ENCODE measurements at regions not wholly inside any gene's neighbourhood (a gene's known extent, or its start where the extent isn't known, plus 50 kb on each side); places are given as distances from the start of the nearest gene placed in this dataset.

GRCh38 chr4:129748991-129749390, 653.0 kb downstream of the C4orf33 start:
- TF ChIP-seq GATA2 (IDR thresholded peaks at IDR 0.05; ENCODE audit: low read depth, low read length): no peak
- no peak for TF ChIP-seq GATA3 (IDR thresholded peaks at IDR 0.05; ENCODE audit: low read depth, low read length)

GRCh38 chr4:129751646-129752045, 655.7 kb downstream of the C4orf33 start:
- TF ChIP-seq GATA2 (IDR thresholded peaks at IDR 0.05; ENCODE audit: low read depth, low read length): no peak
- no peak for TF ChIP-seq GATA3 (IDR thresholded peaks at IDR 0.05; ENCODE audit: low read depth, low read length)

GRCh38 chr4:129783596-129783995, 687.6 kb downstream of the C4orf33 start:
- no peak for TF ChIP-seq GATA3 (IDR thresholded peaks at IDR 0.05; ENCODE audit: low read depth, low read length)
- no peak for TF ChIP-seq GATA2 (IDR thresholded peaks at IDR 0.05; ENCODE audit: low read depth, low read length)

- TF ChIP-seq GATA2 (IDR thresholded peaks at IDR 0.05; ENCODE audit: low read depth, low read length) (no peak), GATA3 (IDR thresholded peaks at IDR 0.05; ENCODE audit: low read depth, low read length) (no peak)
Measured at GRCh38 chr4:129788486-129788885, 692.5 kb downstream of the C4orf33 start.

GRCh38 chr4:129804461-129804981, 708.6 kb downstream of the C4orf33 start:
- TF ChIP-seq GATA2 (IDR thresholded peaks at IDR 0.05; ENCODE audit: low read depth, low read length): no peak
- TF ChIP-seq GATA3 (IDR thresholded peaks at IDR 0.05; ENCODE audit: low read depth, low read length): no peak

GRCh38 chr4:129806986-129807385, 711.0 kb downstream of the C4orf33 start:
- TF ChIP-seq GATA2 (IDR thresholded peaks at IDR 0.05; ENCODE audit: low read depth, low read length) (no peak), GATA3 (IDR thresholded peaks at IDR 0.05; ENCODE audit: low read depth, low read length) (no peak)

GRCh38 chr4:129808242-129808641, 712.3 kb downstream of the C4orf33 start:
- TF ChIP-seq GATA3 (IDR thresholded peaks at IDR 0.05; ENCODE audit: low read depth, low read length) (no peak), GATA2 (IDR thresholded peaks at IDR 0.05; ENCODE audit: low read depth, low read length) (no peak)

GRCh38 chr4:129821073-129821472, 725.1 kb downstream of the C4orf33 start:
- TF ChIP-seq GATA2 (IDR thresholded peaks at IDR 0.05; ENCODE audit: low read depth, low read length) (no peak), GATA3 (IDR thresholded peaks at IDR 0.05; ENCODE audit: low read depth, low read length) (no peak)

GRCh38 chr4:129821963-129822362, 726.0 kb downstream of the C4orf33 start:
- TF ChIP-seq GATA3 (IDR thresholded peaks at IDR 0.05; ENCODE audit: low read depth, low read length) (no peak), GATA2 (IDR thresholded peaks at IDR 0.05; ENCODE audit: low read depth, low read length) (no peak)

GRCh38 chr4:129822701-129823100, 726.7 kb downstream of the C4orf33 start:
- TF ChIP-seq GATA2 (IDR thresholded peaks at IDR 0.05; ENCODE audit: low read depth, low read length) (no peak), GATA3 (IDR thresholded peaks at IDR 0.05; ENCODE audit: low read depth, low read length) (no peak)

- no peak for TF ChIP-seq GATA3 (IDR thresholded peaks at IDR 0.05; ENCODE audit: low read depth, low read length)
- TF ChIP-seq GATA2 (IDR thresholded peaks at IDR 0.05; ENCODE audit: low read depth, low read length): no peak
Measured at GRCh38 chr4:129823105-129823504, 727.2 kb downstream of the C4orf33 start.

GRCh38 chr4:129829373-129829772, 733.4 kb downstream of the C4orf33 start:
- TF ChIP-seq GATA3 (IDR thresholded peaks at IDR 0.05; ENCODE audit: low read depth, low read length) (no peak), GATA2 (IDR thresholded peaks at IDR 0.05; ENCODE audit: low read depth, low read length) (no peak)

- TF ChIP-seq GATA3 (IDR thresholded peaks at IDR 0.05; ENCODE audit: low read depth, low read length): no peak
- no peak for TF ChIP-seq GATA2 (IDR thresholded peaks at IDR 0.05; ENCODE audit: low read depth, low read length)
Measured at GRCh38 chr4:129839687-129840086, 743.7 kb downstream of the C4orf33 start.

- no peak for TF ChIP-seq GATA2 (IDR thresholded peaks at IDR 0.05; ENCODE audit: low read depth, low read length)
- TF ChIP-seq GATA3 (IDR thresholded peaks at IDR 0.05; ENCODE audit: low read depth, low read length): no peak
Measured at GRCh38 chr4:129842096-129842495, 746.1 kb downstream of the C4orf33 start.

- no peak for TF ChIP-seq GATA3 (IDR thresholded peaks at IDR 0.05; ENCODE audit: low read depth, low read length)
- no peak for TF ChIP-seq GATA2 (IDR thresholded peaks at IDR 0.05; ENCODE audit: low read depth, low read length)
Measured at GRCh38 chr4:129852434-129852833, 756.5 kb downstream of the C4orf33 start.

- no peak for TF ChIP-seq GATA2 (IDR thresholded peaks at IDR 0.05; ENCODE audit: low read depth, low read length)
- no peak for TF ChIP-seq GATA3 (IDR thresholded peaks at IDR 0.05; ENCODE audit: low read depth, low read length)
Measured at GRCh38 chr4:129862461-129862860, 766.5 kb downstream of the C4orf33 start.
